GM18519 (cell line): ENCODE measurements at regions not wholly inside any gene's neighbourhood (a gene's known extent, or its start where the extent isn't known, plus 50 kb on each side); places are given as distances from the start of the nearest gene placed in this dataset.
A peak's percentile ranks its signal among the peaks of the same experiment; 100 is the strongest.

Experiments
- ATAC-seq: cut with Tn5 transposase; IDR thresholded peaks from one replicate; pipeline ENCODE4 v1.9.1; 2021; ENCODE audit warnings: mild to moderate bottlenecking, moderate library complexity; ENCODE audit not compliant: unreplicated experiment, low FRiP score

GRCh38 chr4:71268166-71268565 is 70.7 kb upstream of the SLC4A4 start:
- no peak for ATAC-seq

DNA sequence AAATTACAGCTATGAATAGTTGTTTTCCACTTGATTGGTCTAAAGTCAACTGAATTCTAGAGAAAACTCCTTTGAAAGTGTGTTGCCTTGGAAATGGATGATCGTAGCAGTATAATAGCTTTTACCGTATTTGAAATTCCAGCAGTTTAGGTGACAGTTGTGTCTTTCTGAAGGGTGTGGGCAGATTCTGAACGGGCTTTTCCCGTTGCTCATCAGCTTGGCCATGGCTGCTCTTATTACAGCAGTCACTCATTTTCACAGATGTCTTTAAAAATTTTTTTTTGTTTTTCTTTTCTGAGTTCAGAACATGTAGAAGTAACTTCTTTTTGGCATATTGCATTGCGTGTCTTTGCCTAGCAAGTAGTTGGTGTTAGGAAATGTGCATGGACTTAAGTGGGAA is 69.6 kb upstream of the SLC4A4 start:
- ATAC-seq, result no peak

GRCh38 chr4:71270901-71271300 is 67.9 kb upstream of the SLC4A4 start:
- peak; percentile 44 for ATAC-seq

DNA sequence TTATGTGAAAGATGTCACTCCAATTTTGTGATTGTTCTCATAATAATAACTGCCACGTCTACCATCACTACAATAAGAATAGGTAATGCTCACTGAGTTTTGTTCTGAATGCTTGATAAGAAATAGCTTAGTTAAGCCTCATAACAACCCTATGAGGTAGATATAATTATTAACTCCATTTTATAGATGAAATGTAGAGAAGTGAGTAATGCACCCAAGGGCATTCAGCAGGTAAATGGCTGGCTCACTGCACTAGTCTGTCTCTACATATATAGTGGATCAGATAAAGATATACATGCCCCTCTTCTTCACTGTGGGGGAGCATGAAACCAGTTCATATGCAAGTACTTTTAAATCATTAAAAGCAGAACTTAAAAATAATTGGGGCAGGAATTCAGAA is 65.8 kb upstream of the SLC4A4 start:
- no peak for ATAC-seq

DNA sequence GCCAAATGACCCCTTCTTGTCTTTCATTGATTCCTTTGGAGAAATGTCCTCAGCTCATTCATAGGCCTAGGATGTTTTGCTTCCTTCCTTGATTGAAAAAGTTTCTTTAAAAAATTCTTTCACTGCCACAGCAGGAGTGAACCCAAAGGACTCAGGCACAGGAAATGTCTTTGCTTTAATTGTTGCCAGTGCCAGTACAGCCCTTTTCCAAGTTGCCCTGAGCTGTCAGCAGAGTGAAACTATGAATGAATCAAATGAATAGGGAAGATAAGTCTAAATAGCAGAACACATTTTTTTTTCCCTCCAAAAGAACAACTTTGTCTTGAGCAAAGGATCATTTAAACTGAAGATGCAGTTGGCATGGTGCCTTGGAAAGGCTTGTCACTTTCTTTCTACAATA is 63.8 kb upstream of the SLC4A4 start:
- no peak for ATAC-seq

DNA sequence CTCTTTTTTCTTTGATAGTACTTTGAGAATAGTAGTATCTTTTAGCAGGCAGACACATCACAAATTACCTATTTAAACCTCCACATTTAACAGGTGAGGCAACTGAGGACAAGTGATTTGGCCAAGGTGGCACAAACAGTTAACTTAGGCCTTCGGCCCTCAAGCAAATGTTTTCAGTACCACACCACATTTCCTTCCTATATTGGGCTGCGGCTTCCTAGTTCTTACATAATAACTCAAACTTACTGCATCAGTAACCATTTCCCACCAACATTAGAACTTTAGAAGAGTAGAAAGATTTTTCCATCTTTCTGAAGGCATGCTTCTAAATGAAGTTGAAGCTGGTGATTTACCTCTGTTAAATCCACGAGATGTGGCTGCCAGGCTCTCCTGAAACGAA is 63.2 kb upstream of the SLC4A4 start:
- no peak for ATAC-seq

DNA sequence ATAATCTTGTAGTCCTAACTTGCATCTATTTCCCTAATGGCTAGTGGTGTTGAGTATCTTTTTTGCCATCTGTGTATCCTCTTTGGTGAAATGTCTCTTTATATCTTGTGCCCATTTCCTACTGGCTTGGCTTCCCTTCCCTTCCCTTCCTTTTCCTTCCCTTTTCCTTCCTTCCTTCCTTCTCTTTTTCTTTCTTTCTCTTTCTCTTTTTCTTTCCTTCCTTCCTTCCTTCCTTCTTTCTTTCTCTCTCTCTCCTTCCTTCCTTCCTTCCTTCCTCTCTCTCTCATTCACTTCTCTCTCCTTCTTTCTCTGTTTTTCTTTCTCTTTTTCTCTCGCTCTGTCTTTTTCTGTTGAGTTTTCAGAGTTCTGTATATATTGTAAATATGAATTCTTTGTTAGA is 61.5 kb upstream of the SLC4A4 start:
- no peak for ATAC-seq

- no peak for ATAC-seq
Measured at GRCh38 chr4:71283642-71284257, 55.1 kb upstream of the SLC4A4 start.

DNA sequence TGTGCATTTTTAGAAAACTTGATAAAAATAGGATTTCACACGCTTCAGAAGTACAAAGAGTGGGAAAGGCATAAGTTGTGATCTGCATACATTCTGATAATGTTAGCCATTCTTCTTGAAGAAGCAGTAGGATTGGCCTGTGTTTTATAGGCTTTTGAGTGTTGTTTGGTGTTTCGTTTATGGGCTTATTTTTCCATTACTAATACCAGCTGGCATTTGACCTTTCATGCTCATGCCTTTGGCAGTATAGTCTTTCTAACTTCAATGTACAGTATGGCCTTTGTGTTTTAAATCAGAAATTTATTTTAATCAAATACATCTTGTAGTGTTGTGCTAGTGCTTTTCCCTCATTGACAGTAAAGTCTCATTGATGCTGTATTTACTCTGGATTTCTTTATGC is 51.5 kb upstream of the SLC4A4 start:
- no peak for ATAC-seq

DNA sequence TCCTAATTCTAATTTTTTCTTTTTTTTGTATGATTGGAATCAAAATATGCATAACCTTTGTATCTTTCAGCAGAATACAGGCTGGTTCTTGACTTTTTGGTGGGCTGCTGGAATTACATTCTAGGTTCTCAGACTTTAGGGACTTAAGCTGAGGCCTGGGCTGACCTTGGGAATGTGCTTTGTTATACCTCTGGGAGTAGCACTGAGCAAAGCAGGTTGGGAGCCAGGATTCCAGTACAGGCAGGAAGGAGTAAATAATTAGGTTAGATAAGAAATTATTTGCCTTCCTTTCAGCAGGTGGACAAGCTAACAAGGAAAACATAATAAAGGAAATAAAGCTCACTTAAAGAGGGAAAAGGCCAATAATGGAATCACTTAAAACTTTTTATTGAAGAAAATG is 49.9 kb upstream of the SLC4A4 start:
- ATAC-seq, result no peak
